ENCODE measurements at regions not wholly inside any gene's neighbourhood (a gene's known extent, or its start where the extent isn't known, plus 50 kb on each side); places are given as distances from the start of the nearest gene placed in this dataset.

- no peak overlapping the region for H3K27ac Mint-ChIP-seq (ENCODE audit: low read depth, unreplicated experiment)
- intact Hi-C loops (cut with micrococcal nuclease): no loop called here
- H3K36me3 Mint-ChIP-seq (ENCODE audit: insufficient read depth, unreplicated experiment): no peaks in the 10 kb centered on the region
- no peaks in the 10 kb centered on the region for H3K4me1 Mint-ChIP-seq (ENCODE audit: insufficient read depth, unreplicated experiment)
- no TSS peak for BruUV-seq (replicated peaks)
- H3K9me3 Mint-ChIP-seq (ENCODE audit: unreplicated experiment): no peaks in the 10 kb centered on the region
- ChIA-PET POLR2A (no interaction called here), CTCF (interaction anchor here (0.6 to 0.9 kb wide), 2 partner anchors 10 to 449 kb away, joined by 3 read pairs; no protein-coding TSS in a partner anchor)
- no peaks in the 10 kb centered on the region for H3K27me3 Mint-ChIP-seq (ENCODE audit: insufficient read depth, unreplicated experiment)
- H3K4me3 Mint-ChIP-seq (ENCODE audit: unreplicated experiment): no peak overlapping the region
- TF ChIP-seq, protein P1, sequence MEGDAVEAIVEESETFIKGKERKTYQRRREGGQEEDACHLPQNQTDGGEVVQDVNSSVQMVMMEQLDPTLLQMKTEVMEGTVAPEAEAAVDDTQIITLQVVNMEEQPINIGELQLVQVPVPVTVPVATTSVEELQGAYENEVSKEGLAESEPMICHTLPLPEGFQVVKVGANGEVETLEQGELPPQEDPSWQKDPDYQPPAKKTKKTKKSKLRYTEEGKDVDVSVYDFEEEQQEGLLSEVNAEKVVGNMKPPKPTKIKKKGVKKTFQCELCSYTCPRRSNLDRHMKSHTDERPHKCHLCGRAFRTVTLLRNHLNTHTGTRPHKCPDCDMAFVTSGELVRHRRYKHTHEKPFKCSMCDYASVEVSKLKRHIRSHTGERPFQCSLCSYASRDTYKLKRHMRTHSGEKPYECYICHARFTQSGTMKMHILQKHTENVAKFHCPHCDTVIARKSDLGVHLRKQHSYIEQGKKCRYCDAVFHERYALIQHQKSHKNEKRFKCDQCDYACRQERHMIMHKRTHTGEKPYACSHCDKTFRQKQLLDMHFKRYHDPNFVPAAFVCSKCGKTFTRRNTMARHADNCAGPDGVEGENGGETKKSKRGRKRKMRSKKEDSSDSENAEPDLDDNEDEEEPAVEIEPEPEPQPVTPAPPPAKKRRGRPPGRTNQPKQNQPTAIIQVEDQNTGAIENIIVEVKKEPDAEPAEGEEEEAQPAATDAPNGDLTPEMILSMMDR (IDR thresholded peaks at IDR 0.05; ENCODE audit: unreplicated experiment): no peak
- DNase-seq (ENCODE audit: unreplicated experiment): no peak
Measured at GRCh38 chr7:46954181-46954580, 627.7 kb downstream of the TNS3 start.

DNA sequence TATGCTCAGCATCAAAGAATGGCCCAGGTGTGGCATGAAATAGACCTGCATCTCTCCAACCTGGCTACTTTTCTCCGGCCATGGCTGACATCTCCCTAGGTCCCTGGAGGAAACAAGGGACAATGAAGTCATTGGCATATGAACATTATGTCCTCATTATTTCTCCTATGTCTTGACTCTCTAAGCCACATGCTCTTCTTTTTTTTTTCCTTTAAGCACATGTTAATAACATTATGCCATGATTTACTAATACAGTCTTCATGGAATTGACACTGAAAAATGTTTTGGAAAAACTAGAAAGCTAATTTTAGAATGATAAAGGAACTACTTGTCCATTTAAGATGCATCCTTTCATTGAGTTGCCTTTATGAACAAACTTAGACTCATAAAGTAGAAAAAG is 628.9 kb downstream of the TNS3 start:
- CTCF ChIA-PET: no interaction called here
- no peaks in the 10 kb centered on the region for H3K4me1 Mint-ChIP-seq (ENCODE audit: insufficient read depth, unreplicated experiment)
- intact Hi-C loops (cut with micrococcal nuclease): no loop called here

DNA sequence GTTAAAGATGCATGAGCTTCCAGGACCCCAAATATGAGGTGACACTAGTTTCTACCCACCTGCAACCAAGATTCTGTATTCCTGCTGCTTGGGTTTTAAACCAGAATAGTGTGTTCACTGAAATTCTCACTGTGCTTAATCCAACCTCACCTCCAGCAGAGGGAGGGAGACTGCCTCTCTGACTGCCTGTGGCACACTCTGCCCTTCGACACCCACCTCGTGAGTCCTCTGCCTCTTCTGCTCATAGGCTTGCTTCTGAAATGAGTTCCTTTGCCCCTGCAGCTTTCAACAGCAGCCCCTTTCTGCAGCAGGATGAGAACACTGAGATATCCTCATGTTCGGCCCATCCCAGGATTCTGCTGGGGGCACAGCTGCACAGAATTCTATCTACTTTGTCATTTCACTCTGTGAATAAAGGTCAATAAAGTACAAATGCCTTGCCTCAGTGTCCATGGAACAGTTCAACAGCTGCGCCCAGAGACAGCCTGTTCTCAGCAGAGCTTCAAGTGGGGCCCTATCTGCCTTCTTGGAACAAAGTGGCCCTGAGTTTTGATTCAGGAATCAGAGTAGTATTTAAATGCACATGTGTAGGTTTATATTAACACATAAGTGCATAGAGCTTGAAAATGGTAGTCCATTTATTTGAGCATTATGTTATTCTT is 632.5 kb downstream of the TNS3 start:
- DNase-seq (ENCODE audit: unreplicated experiment): no peak
- no peaks in the 10 kb centered on the region for H3K27me3 Mint-ChIP-seq (ENCODE audit: insufficient read depth, unreplicated experiment)
- TF ChIP-seq, protein P1 (IDR thresholded peaks at IDR 0.05; ENCODE audit: unreplicated experiment): no peak
- ChIA-PET POLR2A (interaction anchor here (1.9 kb wide), 1 partner anchor 17 kb away, joined by 5 read pairs; no protein-coding TSS in a partner anchor), CTCF (interaction anchor here (0.6 to 1.6 kb wide), 3 partner anchors 9 to 180 kb away, joined by 3 to 5 read pairs (median 4); no protein-coding TSS in a partner anchor)
- H3K4me1 Mint-ChIP-seq (ENCODE audit: insufficient read depth, unreplicated experiment): no peaks in the 10 kb centered on the region
- H3K27ac Mint-ChIP-seq (ENCODE audit: low read depth, unreplicated experiment): no peak overlapping the region
- no TSS peak for BruUV-seq (replicated peaks)
- no peaks in the 10 kb centered on the region for H3K9me3 Mint-ChIP-seq (ENCODE audit: unreplicated experiment)
- H3K36me3 Mint-ChIP-seq (ENCODE audit: insufficient read depth, unreplicated experiment): no peaks in the 10 kb centered on the region
- intact Hi-C loops (cut with micrococcal nuclease): no loop called here
- H3K4me3 Mint-ChIP-seq (ENCODE audit: unreplicated experiment): no peak overlapping the region

More for the DNA sequence above, 628.9 kb downstream of the TNS3 start:
- no peaks in the 10 kb centered on the region for H3K36me3 Mint-ChIP-seq (ENCODE audit: insufficient read depth, unreplicated experiment)
- no TSS peak for BruUV-seq (replicated peaks)
- H3K27ac Mint-ChIP-seq (ENCODE audit: low read depth, unreplicated experiment): no peak overlapping the region
- TF ChIP-seq, protein P1 (IDR thresholded peaks at IDR 0.05; ENCODE audit: unreplicated experiment): no peak
- POLR2A ChIA-PET: no interaction called here
- H3K9me3 Mint-ChIP-seq (ENCODE audit: unreplicated experiment): no peaks in the 10 kb centered on the region
- H3K4me3 Mint-ChIP-seq (ENCODE audit: unreplicated experiment): no peak overlapping the region
- no peak for DNase-seq (ENCODE audit: unreplicated experiment)
- no peaks in the 10 kb centered on the region for H3K27me3 Mint-ChIP-seq (ENCODE audit: insufficient read depth, unreplicated experiment)

DNA sequence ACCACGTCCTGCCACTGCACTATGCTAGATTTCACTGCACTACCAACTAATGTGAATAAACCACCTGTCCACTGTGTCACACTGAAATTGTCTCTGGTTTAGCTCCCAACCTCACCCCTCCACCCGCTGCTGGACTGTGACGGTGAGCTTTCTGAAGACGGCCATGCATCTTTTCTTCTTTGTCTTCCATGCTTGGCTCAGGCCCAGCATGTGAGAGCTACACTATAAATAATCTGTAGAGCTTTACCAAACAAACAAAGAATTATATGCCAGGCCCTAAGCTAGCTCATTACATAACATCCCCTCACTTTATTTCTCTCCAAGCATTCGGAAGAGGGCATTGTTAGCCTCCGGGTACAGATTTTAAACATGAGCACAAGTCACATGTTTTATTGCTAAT is 633.2 kb downstream of the TNS3 start:
- intact Hi-C loops (cut with micrococcal nuclease): no loop called here
- H3K36me3 Mint-ChIP-seq (ENCODE audit: insufficient read depth, unreplicated experiment): no peaks in the 10 kb centered on the region
- ChIA-PET CTCF (interaction anchor here (0.6 to 1.6 kb wide), 2 partner anchors 9 to 43 kb away, joined by 3 to 5 read pairs; no protein-coding TSS in a partner anchor), POLR2A (interaction anchor here (0.6 to 1.9 kb wide), 2 partner anchors 9 to 16 kb away, joined by 3 to 5 read pairs; no protein-coding TSS in a partner anchor)
- H3K27ac Mint-ChIP-seq (ENCODE audit: low read depth, unreplicated experiment): no peak overlapping the region
- TF ChIP-seq, protein P1 (IDR thresholded peaks at IDR 0.05; ENCODE audit: unreplicated experiment): no peak
- H3K4me1 Mint-ChIP-seq (ENCODE audit: insufficient read depth, unreplicated experiment): no peaks in the 10 kb centered on the region
- BruUV-seq (replicated peaks): no TSS peak
- no peaks in the 10 kb centered on the region for H3K9me3 Mint-ChIP-seq (ENCODE audit: unreplicated experiment)
- H3K4me3 Mint-ChIP-seq (ENCODE audit: unreplicated experiment): no peak overlapping the region
- DNase-seq (ENCODE audit: unreplicated experiment): no peak
- H3K27me3 Mint-ChIP-seq (ENCODE audit: insufficient read depth, unreplicated experiment): no peaks in the 10 kb centered on the region
